HL-60/S4 treated with phorbol 12-myristate 13-acetate at 8.2 ng/mL for 4 days and 3 days (cell line): ENCODE measurements at regions not wholly inside any gene's neighbourhood (a gene's known extent, or its start where the extent isn't known, plus 50 kb on each side); places are given as distances from the start of the nearest gene placed in this dataset.
"Not testable (repeated sequence)": the region's sequence is repeated elsewhere in the genome, so short reads cannot be mapped to it uniquely, and the experiment has no call there.

ENCODE experiments used
- in situ Hi-C: fragments of 300-500 bp; cut with MboI; formaldehyde crosslinking; loops from 2 replicates; pipeline ENCODE4 v1.15.0; 2022; ENCODE audit warnings: low sequenced_read_pairs

GRCh38 chr2:57251495-57251894 lies 795.1 kb upstream of the VRK2 start:
- in situ Hi-C loops = not testable (repeated sequence)

GRCh38 chr2:57276408-57276807 lies 770.2 kb upstream of the VRK2 start:
- in situ Hi-C loops = not testable (repeated sequence)

- in situ Hi-C loops = no loop called here
These were observed 768.2 kb upstream of the VRK2 start for GRCh38 chr2:57278451-57278850.

- in situ Hi-C loops = no loop called here
These were observed 755.4 kb upstream of the VRK2 start for GRCh38 chr2:57291209-57291608.

- in situ Hi-C loops = no loop called here
These were observed 749.6 kb upstream of the VRK2 start for GRCh38 chr2:57296795-57297517.

GRCh38 chr2:57313678-57314077 lies 732.9 kb upstream of the VRK2 start:
- in situ Hi-C loops = no loop called here

- in situ Hi-C loops = no loop called here
These were observed 731.9 kb upstream of the VRK2 start for GRCh38 chr2:57314682-57315081.

- in situ Hi-C loops = no loop called here
These were observed 716.2 kb upstream of the VRK2 start for GRCh38 chr2:57330447-57330846.

GRCh38 chr2:57333221-57333620 lies 713.4 kb upstream of the VRK2 start:
- in situ Hi-C loops = no loop called here

- in situ Hi-C loops = no loop called here
These were observed 703.1 kb upstream of the VRK2 start for GRCh38 chr2:57343391-57344006.

- in situ Hi-C loops = no loop called here
These were observed 678.4 kb upstream of the VRK2 start for GRCh38 chr2:57368190-57368589.

- in situ Hi-C loops = no loop called here
These were observed 675.6 kb upstream of the VRK2 start for GRCh38 chr2:57370882-57371585.

- in situ Hi-C loops = no loop called here
These were observed 674.2 kb upstream of the VRK2 start for GRCh38 chr2:57372237-57372984.

- in situ Hi-C loops = no loop called here
These were observed 673.1 kb upstream of the VRK2 start for GRCh38 chr2:57373530-57373929.

GRCh38 chr2:57376985-57377384 lies 669.6 kb upstream of the VRK2 start:
- in situ Hi-C loops = loop anchor here (25.0 kb wide), 1 partner anchor 110 kb away; no protein-coding TSS in a partner anchor

- in situ Hi-C loops = loop anchor here (25.0 kb wide), 1 partner anchor 101 kb away; no protein-coding TSS in a partner anchor
These were observed 660.3 kb upstream of the VRK2 start for GRCh38 chr2:57386305-57386704.

- in situ Hi-C loops = loop anchor here (25.0 kb wide), 1 partner anchor 91 kb away; no protein-coding TSS in a partner anchor
These were observed 650.1 kb upstream of the VRK2 start for GRCh38 chr2:57396355-57397098.

GRCh38 chr2:57397550-57398360 lies 648.9 kb upstream of the VRK2 start:
- in situ Hi-C loops = loop anchor here (25.0 kb wide), 1 partner anchor 90 kb away; no protein-coding TSS in a partner anchor

GRCh38 chr2:57399057-57399456 lies 647.5 kb upstream of the VRK2 start:
- in situ Hi-C loops = loop anchor here (25.0 kb wide), 1 partner anchor 88 kb away; no protein-coding TSS in a partner anchor
